H9 (cell line): ENCODE measurements at regions not wholly inside any gene's neighbourhood (a gene's known extent, or its start where the extent isn't known, plus 50 kb on each side); places are given as distances from the start of the nearest gene placed in this dataset.

ENCODE experiments used
- DNase-seq: peaks from one replicate; pipeline ENCODE4 v3.0.0-alpha.2; 2017
- H2AFZ ChIP-seq: one replicate; pipeline ENCODE4 v1.6.1; 2013; ENCODE audit warnings: mild to moderate bottlenecking, low read length, control low read depth, moderate library complexity
- H2AK5ac ChIP-seq: 2 replicates; pipeline ENCODE4 v1.6.1; 2013; ENCODE audit warnings: low read length, control low read depth, mixed read lengths; ENCODE audit not compliant: insufficient read length
- H2BK120ac ChIP-seq: one replicate; pipeline ENCODE4 v1.6.1; 2013; ENCODE audit warnings: low read depth, mild to moderate bottlenecking, low read length, control low read depth, inconsistent platforms; ENCODE audit not compliant: poor library complexity, severe bottlenecking
- H2BK12ac ChIP-seq: 2 replicates; pipeline ENCODE4 v1.6.1; 2013; ENCODE audit warnings: low read length, control low read depth, mixed read lengths, low read depth; ENCODE audit not compliant: insufficient read length
- H2BK15ac ChIP-seq: 2 replicates; pipeline ENCODE4 v1.6.1; 2013; ENCODE audit warnings: low read depth, low read length, control low read depth
- H2BK20ac ChIP-seq: one replicate; pipeline ENCODE4 v1.6.1; 2013; ENCODE audit warnings: low read depth, mild to moderate bottlenecking, low read length, control low read depth, inconsistent platforms; ENCODE audit not compliant: poor library complexity, severe bottlenecking
- H2BK5ac ChIP-seq: 2 replicates; pipeline ENCODE4 v1.6.1; 2013; ENCODE audit warnings: low read length, control low read depth, mixed read lengths; ENCODE audit not compliant: insufficient read length
- H3K14ac ChIP-seq: 2 replicates; pipeline ENCODE4 v1.6.1; 2013; ENCODE audit warnings: low read length, control low read depth; ENCODE audit not compliant: insufficient read depth
- H3K18ac ChIP-seq: 2 replicates; pipeline ENCODE4 v1.6.1; 2013; ENCODE audit warnings: low read depth, mild to moderate bottlenecking, mixed read lengths, low read length, control low read depth; ENCODE audit not compliant: insufficient read length
- H3K23ac ChIP-seq: 2 replicates; pipeline ENCODE4 v1.6.1; 2013; ENCODE audit warnings: low read length, control low read depth, mixed read lengths, low read depth; ENCODE audit not compliant: insufficient read length
- H3K23me2 ChIP-seq: 2 replicates; pipeline ENCODE4 v1.6.1; 2013; ENCODE audit warnings: low read depth, mild to moderate bottlenecking, mixed read lengths, low read length, control low read depth; ENCODE audit not compliant: insufficient read length, poor library complexity, severe bottlenecking
- H3K27ac ChIP-seq: 2 replicates; pipeline ENCODE4 v1.5.1; 2013; ENCODE audit warnings: low read length, control low read depth, mixed read lengths, low read depth; ENCODE audit not compliant: insufficient read length
- H3K27me3 ChIP-seq: 2 replicates; pipeline ENCODE4 v1.6.1; 2013; ENCODE audit warnings: low read length, control low read depth, inconsistent platforms; ENCODE audit not compliant: insufficient read depth
- H3K4ac ChIP-seq: 2 replicates; pipeline ENCODE4 v1.6.1; 2013; ENCODE audit warnings: low read depth, mild to moderate bottlenecking, control low read depth, inconsistent platforms, low read length, moderate library complexity
- H3K4me1 ChIP-seq: 2 replicates; pipeline ENCODE4 v1.6.1; 2013; ENCODE audit warnings: low read length, control low read depth, inconsistent platforms; ENCODE audit not compliant: insufficient read depth
- H3K4me2 ChIP-seq: 2 replicates; pipeline ENCODE4 v1.6.1; 2013; ENCODE audit warnings: low read length, control low read depth, mixed read lengths; ENCODE audit not compliant: insufficient read length, insufficient read depth
- H3K56ac ChIP-seq: 2 replicates; pipeline ENCODE4 v1.6.1; 2013; ENCODE audit warnings: low read depth, mild to moderate bottlenecking, mixed read lengths, low read length, control low read depth; ENCODE audit not compliant: insufficient read length
- H3K79me1 ChIP-seq: 2 replicates; pipeline ENCODE4 v1.6.1; 2013; ENCODE audit warnings: low read depth, mild to moderate bottlenecking, moderate library complexity, low read length, control low read depth, inconsistent platforms; ENCODE audit not compliant: insufficient read depth, poor library complexity, severe bottlenecking
- H3K79me2 ChIP-seq: 2 replicates; pipeline ENCODE4 v1.6.1; 2013; ENCODE audit warnings: low read length, control low read depth, inconsistent platforms; ENCODE audit not compliant: insufficient read depth
- H3K9ac ChIP-seq: 2 replicates; pipeline ENCODE4 v1.6.1; 2013; ENCODE audit warnings: low read length, control low read depth, mixed read lengths; ENCODE audit not compliant: insufficient read length; ENCODE audit errors: extremely low read depth
- H3K9me3 ChIP-seq: one replicate; pipeline ENCODE4 v1.6.1; 2013; ENCODE audit warnings: low read depth, low read length, inconsistent platforms; ENCODE audit not compliant: control insufficient read depth
- H3T11ph ChIP-seq: one replicate; pipeline ENCODE4 v1.6.1; 2013; ENCODE audit warnings: mild to moderate bottlenecking, low read length, control low read depth, inconsistent platforms
- H4K20me1 ChIP-seq: one replicate; pipeline ENCODE4 v1.6.1; 2013; ENCODE audit not compliant: control insufficient read depth, insufficient read length, insufficient read depth
- H4K5ac ChIP-seq: 2 replicates; pipeline ENCODE4 v1.6.1; 2013; ENCODE audit warnings: low read depth, mild to moderate bottlenecking, mixed read lengths, low read length, control low read depth; ENCODE audit not compliant: insufficient read length
- H4K8ac ChIP-seq: replicated peaks from 2 replicates; pipeline ENCODE4 v1.6.1; 2013; ENCODE audit warnings: low read length, control low read depth, mixed read lengths, low read depth; ENCODE audit not compliant: insufficient read length
- H4K91ac ChIP-seq: 2 replicates; pipeline ENCODE4 v1.6.1; 2013; ENCODE audit warnings: low read depth, mild to moderate bottlenecking, moderate library complexity, mixed read lengths, low read length, control low read depth; ENCODE audit not compliant: insufficient read length
- H3K27ac Mint-ChIP-seq, 3 experiments: 2 replicates in 2 of 3; 3 replicates in 1 of 3; pipeline ENCODE4 v1.8.0; 2020 to 2021; ENCODE audit warnings: mixed read lengths in 3 of 3, mild to moderate bottlenecking in 1 of 3, moderate library complexity in 1 of 3
- H3K27me3 Mint-ChIP-seq: 2 replicates; pipeline ENCODE4 v1.8.0; 2021; ENCODE audit warnings: low read depth, mild to moderate bottlenecking, moderate library complexity, mixed read lengths
- H3K36me3 Mint-ChIP-seq, 3 experiments: 2 replicates in 2 of 3; 3 replicates in 1 of 3; pipeline ENCODE4 v1.8.0; 2020 to 2021; ENCODE audit warnings: low read depth in 3 of 3, mixed read lengths in 3 of 3; ENCODE audit not compliant: insufficient read depth in 1 of 3
- H3K4me1 Mint-ChIP-seq, 2 experiments: 2 replicates each; pipeline ENCODE4 v1.8.0; 2020; ENCODE audit warnings: mixed read lengths in 2 of 2
- H3K4me3 Mint-ChIP-seq, 2 experiments: 2 replicates in 1 of 2; 3 replicates in 1 of 2; pipeline ENCODE4 v1.8.0; 2020 to 2021; ENCODE audit warnings: mild to moderate bottlenecking in 2 of 2, mixed read lengths in 2 of 2, moderate library complexity in 1 of 2
- H3K9me3 Mint-ChIP-seq, 2 experiments: 2 replicates in 1 of 2; 3 replicates in 1 of 2; pipeline ENCODE4 v1.8.0; 2020; ENCODE audit warnings: mild to moderate bottlenecking in 2 of 2, mixed read lengths in 2 of 2, moderate library complexity in 1 of 2
- WGBS: extraction: QIAGEN DNeasy Blood & Tissue Kit; methylation state at CpG from one replicate; pipeline ENCODE4 v1.1.7; 2013; ENCODE audit warnings: missing lambda C conversion rate, low lambda C conversion rate, mixed read lengths; ENCODE audit not compliant: insufficient read length; ENCODE audit errors: extremely low coverage; 5-methylcytosine and 5-hydroxymethylcytosine counted together
- TF ChIP-seq, protein P1 (sequence below): fragments of 200-600 bp; sonication (generic); conservative IDR thresholded peaks from 3 replicates; pipeline ENCODE4 v1.8.0; 2021; ENCODE audit warnings: antibody characterized with exemption, mild to moderate bottlenecking

DNA sequence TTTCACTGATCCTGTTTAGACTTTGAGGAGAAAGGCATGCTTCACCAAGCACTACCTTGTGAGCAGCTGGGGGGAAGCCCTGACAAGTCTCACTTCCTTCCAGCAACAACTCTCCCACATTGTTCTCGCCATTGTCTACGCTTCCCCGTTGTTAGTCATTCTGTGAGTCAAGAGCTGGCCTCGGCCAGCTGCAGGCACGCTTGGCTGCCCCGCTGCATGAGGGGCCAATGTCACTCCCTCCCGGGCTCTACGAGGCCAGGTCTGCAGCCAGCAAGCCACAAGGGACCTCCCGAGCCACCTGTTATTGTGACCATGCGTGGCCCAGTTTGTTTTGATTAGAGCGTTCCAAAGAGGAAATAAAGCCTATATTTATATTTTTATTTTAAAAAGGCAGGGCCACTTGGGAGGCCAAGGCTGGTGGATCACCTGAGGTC lies 220.9 kb downstream of the FOXO1 start:
- no peak overlapping the region for H3K18ac ChIP-seq
- peak; percentile 36 for DNase-seq
- H3K23me2 ChIP-seq = no peaks in the 10 kb centered on the region
- H2BK12ac ChIP-seq = no peak overlapping the region
- H2AFZ ChIP-seq = no peak overlapping the region
- H3K4ac ChIP-seq = no peak overlapping the region
- H3K56ac ChIP-seq = no peak overlapping the region
- H3K27ac Mint-ChIP-seq = peak overlapping the region in 1 of 3 experiments; percentile 86; a peak in 1 of 7 replicates
- no peak overlapping the region for H2AK5ac ChIP-seq
- H3K9me3 ChIP-seq = no peaks in the 10 kb centered on the region
- H2BK5ac ChIP-seq = no peak overlapping the region
- no peak overlapping the region for H4K8ac ChIP-seq
- no peak overlapping the region for H4K5ac ChIP-seq
- H4K20me1 ChIP-seq = no peaks in the 10 kb centered on the region
- no peaks in the 10 kb centered on the region for H3K4me1 ChIP-seq
- no peaks in the 10 kb centered on the region for H3K27me3 ChIP-seq
- H4K91ac ChIP-seq = no peak overlapping the region
- TF ChIP-seq, protein P1, sequence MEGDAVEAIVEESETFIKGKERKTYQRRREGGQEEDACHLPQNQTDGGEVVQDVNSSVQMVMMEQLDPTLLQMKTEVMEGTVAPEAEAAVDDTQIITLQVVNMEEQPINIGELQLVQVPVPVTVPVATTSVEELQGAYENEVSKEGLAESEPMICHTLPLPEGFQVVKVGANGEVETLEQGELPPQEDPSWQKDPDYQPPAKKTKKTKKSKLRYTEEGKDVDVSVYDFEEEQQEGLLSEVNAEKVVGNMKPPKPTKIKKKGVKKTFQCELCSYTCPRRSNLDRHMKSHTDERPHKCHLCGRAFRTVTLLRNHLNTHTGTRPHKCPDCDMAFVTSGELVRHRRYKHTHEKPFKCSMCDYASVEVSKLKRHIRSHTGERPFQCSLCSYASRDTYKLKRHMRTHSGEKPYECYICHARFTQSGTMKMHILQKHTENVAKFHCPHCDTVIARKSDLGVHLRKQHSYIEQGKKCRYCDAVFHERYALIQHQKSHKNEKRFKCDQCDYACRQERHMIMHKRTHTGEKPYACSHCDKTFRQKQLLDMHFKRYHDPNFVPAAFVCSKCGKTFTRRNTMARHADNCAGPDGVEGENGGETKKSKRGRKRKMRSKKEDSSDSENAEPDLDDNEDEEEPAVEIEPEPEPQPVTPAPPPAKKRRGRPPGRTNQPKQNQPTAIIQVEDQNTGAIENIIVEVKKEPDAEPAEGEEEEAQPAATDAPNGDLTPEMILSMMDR = no peak
- H3T11ph ChIP-seq = no peak overlapping the region
- peaks cover 2 to 16% (median 7%) of the 10 kb centered on the region in 3 experiments; a peak in 6 of 7 replicates for H3K36me3 Mint-ChIP-seq
- H3K27me3 Mint-ChIP-seq = peaks cover 1% of the 10 kb centered on the region
- no peaks in the 10 kb centered on the region for H3K79me1 ChIP-seq
- H3K9me3 Mint-ChIP-seq = peaks cover 13 to 15% of the 10 kb centered on the region in 2 experiments; a peak in 4 of 5 replicates
- no CpG with 5 or more reads among the region's 11 CpGs for WGBS
- no peak overlapping the region for H2BK20ac ChIP-seq
- no peaks in the 10 kb centered on the region for H3K79me2 ChIP-seq
- no peak overlapping the region for H2BK15ac ChIP-seq
- no peak overlapping the region for H3K4me3 Mint-ChIP-seq
- H3K4me2 ChIP-seq = no peak overlapping the region
- H3K4me1 Mint-ChIP-seq = peaks cover 15 to 16% of the 10 kb centered on the region in 2 experiments; a peak in 3 of 4 replicates
- H2BK120ac ChIP-seq = no peak overlapping the region
- H3K14ac ChIP-seq = no peak overlapping the region
- no peak overlapping the region for H3K23ac ChIP-seq
- no peak overlapping the region for H3K27ac ChIP-seq
- no peak overlapping the region for H3K9ac ChIP-seq
